GM18873 (cell line): ENCODE measurements at regions not wholly inside any gene's neighbourhood (a gene's known extent, or its start where the extent isn't known, plus 50 kb on each side); places are given as distances from the start of the nearest gene placed in this dataset.
"Not testable (repeated sequence)": the region's sequence is repeated elsewhere in the genome, so short reads cannot be mapped to it uniquely, and the experiment has no call there.

Experiments used
- ATAC-seq: cut with Tn5 transposase; IDR thresholded peaks from one replicate; pipeline ENCODE4 v1.9.1; 2021; ENCODE audit warnings: mild to moderate bottlenecking, moderate library complexity, moderate number of reproducible peaks; ENCODE audit not compliant: unreplicated experiment, low FRiP score

GRCh38 chr10:52581636-52582035 lies 190.9 kb downstream of the MBL2 start:
- ATAC-seq: not testable (repeated sequence)

- ATAC-seq: no peak
These were observed 189.2 kb downstream of the MBL2 start for GRCh38 chr10:52583336-52583735.

- ATAC-seq: no peak
These were observed 185.9 kb downstream of the MBL2 start for GRCh38 chr10:52586710-52587109.

- no peak for ATAC-seq
These were observed 175.3 kb downstream of the MBL2 start for GRCh38 chr10:52597189-52597863.

DNA sequence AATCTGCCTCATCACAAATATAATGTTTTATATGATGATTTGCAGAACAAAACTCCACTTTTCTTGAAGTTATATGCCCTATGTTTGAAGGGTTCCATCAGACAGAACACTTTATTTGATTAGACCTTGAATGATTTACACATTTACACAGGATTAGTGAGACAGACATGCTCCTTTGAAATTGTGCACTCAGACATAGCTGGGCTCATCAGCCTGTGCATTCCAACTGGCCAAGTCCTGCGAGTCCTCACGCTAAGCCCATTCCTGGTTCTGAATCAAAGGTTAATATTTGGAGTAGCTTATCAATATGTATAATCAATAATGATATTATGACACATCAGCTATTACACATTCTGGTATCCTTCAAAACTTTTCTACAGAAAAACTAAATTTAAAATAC lies 173.6 kb downstream of the MBL2 start:
- ATAC-seq: no peak

- ATAC-seq: no peak
These were observed 172.9 kb downstream of the MBL2 start for GRCh38 chr10:52599551-52600200.

GRCh38 chr10:52604131-52604530 lies 168.5 kb downstream of the MBL2 start:
- ATAC-seq: not testable (repeated sequence)

GRCh38 chr10:52609071-52609470 lies 163.5 kb downstream of the MBL2 start:
- no peak for ATAC-seq

DNA sequence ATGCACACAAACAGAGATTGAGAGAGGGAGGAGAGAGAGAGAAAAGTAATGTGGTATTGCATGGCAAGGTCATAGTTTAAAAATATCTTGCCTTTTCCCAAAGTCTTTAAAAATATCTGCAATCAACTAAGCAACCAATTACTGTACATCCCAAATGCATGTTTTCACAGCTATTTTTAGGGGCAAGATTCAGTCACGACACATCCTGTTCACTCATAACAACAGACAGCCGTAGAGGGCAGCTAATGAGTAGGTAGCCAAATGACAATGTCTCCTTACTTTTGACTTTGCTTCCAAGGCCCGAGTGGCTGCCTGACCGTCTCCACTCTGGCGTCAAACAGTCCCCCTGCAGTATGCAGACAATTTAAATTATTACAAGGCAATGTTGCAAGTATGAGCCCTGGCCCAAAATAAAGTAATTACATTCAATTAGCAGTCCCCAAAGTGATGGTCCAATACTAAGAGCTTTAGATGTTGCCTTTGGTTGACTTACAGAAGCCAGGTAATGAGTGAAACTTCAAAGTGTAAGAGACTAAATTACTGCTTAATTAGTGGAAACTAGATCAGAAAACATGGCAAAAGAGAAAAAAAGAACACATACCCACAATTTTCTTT lies 162.9 kb downstream of the MBL2 start:
- no peak for ATAC-seq

DNA sequence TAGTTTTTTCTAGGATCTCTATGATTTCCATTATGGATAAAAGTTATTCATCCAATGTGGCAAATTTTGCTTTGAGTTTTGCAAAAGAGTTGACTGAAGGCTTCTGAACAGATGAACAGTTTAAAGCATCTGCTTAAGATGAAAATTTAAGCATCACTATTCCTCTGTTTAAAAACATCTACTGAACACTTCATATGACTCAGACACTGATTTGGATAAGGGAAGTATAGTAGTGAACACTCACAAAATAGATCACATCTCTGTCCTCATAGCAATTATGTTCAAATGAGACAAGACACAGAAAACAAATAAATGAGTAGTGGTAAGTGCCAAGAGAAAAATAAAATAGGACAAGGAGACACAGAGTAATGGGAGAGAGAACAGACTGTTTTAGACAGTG lies 157.3 kb downstream of the MBL2 start:
- no peak for ATAC-seq

DNA sequence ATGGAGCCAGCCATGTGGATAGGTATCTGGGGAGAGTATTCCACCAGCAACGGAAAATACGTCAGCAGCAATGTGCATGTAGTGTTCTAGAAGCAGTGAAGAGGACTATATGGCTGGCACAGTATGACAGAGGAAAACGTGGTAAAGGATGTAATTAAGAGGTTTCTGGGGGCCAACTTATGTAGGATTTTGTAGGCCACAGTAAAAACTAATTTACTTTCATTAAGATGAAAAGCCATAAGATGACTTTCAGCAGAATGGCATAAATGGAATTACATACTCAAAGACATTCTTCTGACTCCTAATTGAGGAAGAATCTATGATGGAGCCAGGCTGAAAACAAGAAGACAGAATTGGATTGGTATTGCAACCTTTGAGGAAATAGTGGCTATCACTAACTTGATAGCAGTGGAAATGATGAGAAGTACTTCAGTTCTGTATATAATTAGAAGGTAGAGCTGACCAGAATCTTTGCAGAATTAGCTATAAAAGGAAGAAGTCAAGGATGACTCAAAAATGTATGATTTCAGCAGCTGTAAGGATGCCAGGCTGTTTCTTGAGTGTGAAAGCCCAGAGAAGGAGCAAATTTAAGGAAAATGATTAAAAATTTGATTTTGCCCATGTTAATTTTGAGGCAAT lies 156.7 kb downstream of the MBL2 start:
- no peak for ATAC-seq

- ATAC-seq: no peak
These were observed 156.2 kb downstream of the MBL2 start for GRCh38 chr10:52616395-52616764.

DNA sequence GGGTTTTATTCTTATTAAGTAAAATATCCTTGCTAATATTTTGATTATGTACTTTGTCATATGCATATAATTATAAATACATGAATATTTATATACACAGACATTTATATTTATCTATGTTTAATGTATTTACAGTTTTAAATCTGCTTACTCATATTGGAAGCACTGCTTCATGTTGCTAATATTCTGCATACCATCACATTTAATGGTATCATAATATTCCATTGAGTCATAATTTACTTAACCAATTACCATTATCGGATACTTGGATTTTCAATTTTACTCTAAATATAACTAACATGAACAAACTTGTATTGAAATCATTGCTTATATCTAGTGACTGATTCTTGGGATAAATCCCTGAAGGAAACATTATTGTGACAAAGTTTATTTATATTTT lies 155.2 kb downstream of the MBL2 start:
- no peak for ATAC-seq

DNA sequence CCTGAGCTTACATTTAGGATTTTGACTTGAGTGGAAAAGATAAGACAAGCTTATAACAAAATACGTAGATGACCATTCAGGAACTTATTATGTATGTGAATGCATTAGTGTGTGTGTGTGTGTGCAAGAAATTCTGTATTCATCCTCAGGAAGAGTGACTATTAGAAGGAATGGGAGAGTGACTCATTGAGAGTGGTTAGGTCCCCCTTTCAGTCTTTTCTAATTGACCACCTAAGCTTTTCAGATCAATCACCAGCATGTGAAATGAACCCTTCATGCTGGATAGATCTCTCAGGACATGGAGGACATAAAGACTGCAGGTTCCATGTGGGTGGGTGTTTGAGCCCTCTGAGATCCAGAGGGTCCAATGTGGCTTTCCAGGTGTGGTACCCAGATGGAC lies 153.5 kb downstream of the MBL2 start:
- no peak for ATAC-seq

DNA sequence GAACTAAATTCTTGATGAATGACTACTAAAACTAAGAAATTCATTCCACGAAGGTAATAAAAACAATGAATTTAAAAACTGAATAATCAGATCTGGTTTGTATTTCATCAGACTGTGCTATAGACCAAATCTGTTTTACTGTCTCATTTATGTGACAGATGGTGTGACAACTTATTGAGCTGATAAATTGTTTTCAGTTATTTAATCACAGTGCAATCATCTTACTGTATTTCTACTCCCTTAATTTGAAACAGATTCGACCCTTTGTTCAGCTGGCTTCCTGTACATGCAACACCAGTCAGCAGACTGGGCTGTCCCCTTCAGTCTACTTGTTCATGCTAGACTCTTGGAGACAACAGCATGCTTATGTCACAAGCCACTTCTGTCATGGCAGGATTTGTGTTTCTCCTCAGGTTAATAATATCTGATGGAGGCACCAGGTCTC lies 150.9 kb downstream of the MBL2 start:
- ATAC-seq: no peak

- ATAC-seq: no peak
These were observed 148.8 kb downstream of the MBL2 start for GRCh38 chr10:52623761-52624160.

DNA sequence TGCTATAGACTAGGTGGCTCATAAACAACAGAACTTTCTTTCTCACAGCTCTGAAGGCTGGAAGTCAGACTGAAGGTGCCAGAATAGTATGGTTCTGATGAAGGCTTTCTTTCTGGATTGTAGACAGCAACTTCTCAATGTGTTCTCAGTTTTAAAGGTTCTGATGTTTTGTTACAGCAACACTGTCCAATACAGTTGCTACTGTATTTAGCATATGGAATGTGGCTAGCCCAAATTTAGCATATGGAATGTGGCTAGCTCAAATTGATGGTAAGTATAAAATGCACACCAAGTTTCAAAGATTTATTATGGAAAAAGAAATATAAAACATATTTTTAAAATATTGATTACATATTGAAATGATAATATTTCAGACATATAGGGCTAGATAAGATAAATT lies 145.3 kb downstream of the MBL2 start:
- no peak for ATAC-seq

DNA sequence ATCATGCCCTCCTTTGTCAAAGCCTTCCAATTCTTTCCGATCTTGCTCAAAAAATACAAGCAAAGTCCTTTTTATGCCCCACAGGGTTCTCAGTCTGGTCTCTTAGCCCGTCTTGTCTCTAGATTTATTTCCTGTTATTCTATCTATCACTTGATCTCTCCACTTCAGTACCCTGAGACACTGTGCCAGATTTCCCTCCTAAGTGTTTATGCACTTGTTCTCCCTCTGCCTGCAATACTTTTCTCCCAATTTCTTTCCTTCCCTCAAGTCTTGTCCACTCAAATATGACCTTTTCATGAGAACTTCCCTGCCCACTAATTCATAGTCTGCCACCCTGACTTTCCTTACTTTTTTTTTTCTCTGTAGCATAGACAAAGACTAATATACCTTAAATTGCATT lies 141.4 kb downstream of the MBL2 start:
- no peak for ATAC-seq

GRCh38 chr10:52631648-52632047 lies 140.9 kb downstream of the MBL2 start:
- no peak for ATAC-seq

DNA sequence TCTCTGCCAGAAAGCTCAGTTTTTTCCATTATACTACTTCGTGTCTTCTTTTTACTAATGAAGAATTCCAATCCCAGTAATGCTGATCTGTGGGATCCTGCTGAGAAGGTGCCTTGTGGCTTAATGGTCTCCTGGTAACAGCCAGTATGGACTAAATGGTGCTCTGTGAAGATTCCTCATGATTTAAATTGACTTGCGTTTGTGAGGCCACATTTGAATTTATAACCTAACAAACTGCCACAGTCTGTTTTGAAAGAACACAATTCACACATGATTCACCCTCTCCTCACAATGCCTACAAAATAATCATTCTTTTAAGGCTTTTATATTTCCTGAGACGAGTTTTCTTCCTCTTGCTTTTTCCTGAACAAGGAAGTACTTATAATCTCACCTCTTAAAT lies 140.0 kb downstream of the MBL2 start:
- ATAC-seq: no peak

DNA sequence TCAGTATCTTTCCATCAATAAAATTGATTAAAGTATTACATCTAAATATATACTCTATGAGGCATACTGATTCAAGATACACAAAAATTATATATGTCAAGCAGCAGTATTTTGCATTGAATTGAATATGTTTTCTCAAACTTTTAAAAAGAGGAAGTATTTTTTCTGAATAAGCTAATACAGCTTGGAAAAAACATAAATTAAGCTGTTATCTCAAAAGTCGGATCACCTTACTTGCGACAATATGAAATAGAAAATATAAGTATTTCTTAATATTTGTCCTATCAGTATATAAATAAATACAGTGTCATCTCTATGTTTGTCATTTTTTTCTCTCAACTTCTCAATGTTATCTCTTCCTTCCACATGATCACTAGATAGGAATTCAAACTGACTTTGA lies 139.3 kb downstream of the MBL2 start:
- ATAC-seq: no peak
